ENCODE measurements at regions not wholly inside any gene's neighbourhood (a gene's known extent, or its start where the extent isn't known, plus 50 kb on each side); places are given as distances from the start of the nearest gene placed in this dataset.

GRCh38 chr13:91045351-91046034 is 302.0 kb upstream of the MIR17HG start:
- H3F3A ChIP-seq (ENCODE audit: insufficient read depth) = no peaks in the 10 kb centered on the region
- TF ChIP-seq EZH2phosphoT487 (conservative IDR thresholded peaks at IDR 0.05; ENCODE audit: low read length) = no peak
- no peak for TF ChIP-seq CTCF (IDR thresholded peaks at IDR 0.05; ENCODE audit: insufficient read depth, low read length, poor library complexity, severe bottlenecking)
- H3K27me3 ChIP-seq (ENCODE audit: low read length) = no peaks in the 10 kb centered on the region
- no peaks in the 10 kb centered on the region for H3K9me3 ChIP-seq (ENCODE audit: insufficient read depth, low read length)
- H3K9me2 ChIP-seq (replicated peaks; ENCODE audit: insufficient read depth, low read length) = no peaks in the 10 kb centered on the region
- no peaks in the 10 kb centered on the region for H3K36me3 ChIP-seq (ENCODE audit: low read length)
- H3K4me3 ChIP-seq (ENCODE audit: insufficient read depth, low read length, poor library complexity, severe bottlenecking) = no peak overlapping the region
- H2AFZ ChIP-seq (ENCODE audit: low read depth, low read length, severe bottlenecking) = no peak overlapping the region
- no peak overlapping the region for H3K27ac ChIP-seq (ENCODE audit: low read depth, low read length)
- H4K20me1 ChIP-seq (ENCODE audit: low read depth, low read length) = no peaks in the 10 kb centered on the region
- no peaks in the 10 kb centered on the region for H3K79me2 ChIP-seq (ENCODE audit: insufficient read depth, low read length)
- no peak overlapping the region for H3K4me2 ChIP-seq (ENCODE audit: low read depth, low read length, poor library complexity, severe bottlenecking)
- no peak overlapping the region for H3K9ac ChIP-seq (ENCODE audit: low read length)

DNA sequence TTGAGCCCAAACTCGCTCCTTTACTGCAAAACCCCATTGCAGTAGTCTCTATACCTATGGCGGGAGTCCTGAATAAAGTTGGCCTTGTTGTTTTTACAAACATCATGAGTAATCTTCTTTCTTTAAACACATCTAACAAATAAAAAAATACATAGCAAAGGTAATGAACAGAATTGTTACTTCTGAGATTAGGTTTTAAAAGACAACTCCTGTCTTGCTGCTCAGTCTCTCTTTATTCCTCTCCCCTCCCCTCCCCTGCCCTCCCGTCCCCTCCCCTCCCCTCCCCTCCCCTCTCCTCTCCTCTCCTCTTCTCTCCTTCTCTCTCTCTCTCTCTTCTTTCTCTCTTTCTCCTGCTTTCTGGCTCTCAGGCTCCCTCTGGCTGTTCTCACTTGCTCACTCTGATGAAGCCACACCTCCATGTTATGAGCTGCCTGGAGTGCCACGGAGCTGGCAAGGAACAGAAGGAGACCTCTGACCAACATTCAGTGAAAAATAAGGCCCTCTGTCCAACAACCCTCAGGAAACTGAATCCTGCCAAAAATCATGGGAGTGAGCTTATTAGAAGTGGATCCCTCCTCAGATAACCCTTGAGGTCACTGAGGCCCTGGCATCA is 300.7 kb upstream of the MIR17HG start:
- Histone ChIP-seq H3K9me3 (ENCODE audit: insufficient read depth, low read length) (no peaks in the 10 kb centered on the region), H3K9me2 (replicated peaks; ENCODE audit: insufficient read depth, low read length) (no peaks in the 10 kb centered on the region), H3K4me3 (ENCODE audit: insufficient read depth, low read length, poor library complexity, severe bottlenecking) (no peak overlapping the region), H3K79me2 (ENCODE audit: insufficient read depth, low read length) (no peaks in the 10 kb centered on the region), H3F3A (ENCODE audit: insufficient read depth) (no peaks in the 10 kb centered on the region), H3K27me3 (ENCODE audit: low read length) (no peaks in the 10 kb centered on the region), H4K20me1 (ENCODE audit: low read depth, low read length) (no peaks in the 10 kb centered on the region), H3K27ac (ENCODE audit: low read depth, low read length) (no peak overlapping the region), H3K4me2 (ENCODE audit: low read depth, low read length, poor library complexity, severe bottlenecking) (no peak overlapping the region), H3K36me3 (ENCODE audit: low read length) (no peaks in the 10 kb centered on the region), H2AFZ (ENCODE audit: low read depth, low read length, severe bottlenecking) (no peak overlapping the region), H3K9ac (ENCODE audit: low read length) (no peak overlapping the region)
- TF ChIP-seq CTCF (IDR thresholded peaks at IDR 0.05; ENCODE audit: insufficient read depth, low read length, poor library complexity, severe bottlenecking) (no peak), EZH2phosphoT487 (conservative IDR thresholded peaks at IDR 0.05; ENCODE audit: low read length) (no peak)

DNA sequence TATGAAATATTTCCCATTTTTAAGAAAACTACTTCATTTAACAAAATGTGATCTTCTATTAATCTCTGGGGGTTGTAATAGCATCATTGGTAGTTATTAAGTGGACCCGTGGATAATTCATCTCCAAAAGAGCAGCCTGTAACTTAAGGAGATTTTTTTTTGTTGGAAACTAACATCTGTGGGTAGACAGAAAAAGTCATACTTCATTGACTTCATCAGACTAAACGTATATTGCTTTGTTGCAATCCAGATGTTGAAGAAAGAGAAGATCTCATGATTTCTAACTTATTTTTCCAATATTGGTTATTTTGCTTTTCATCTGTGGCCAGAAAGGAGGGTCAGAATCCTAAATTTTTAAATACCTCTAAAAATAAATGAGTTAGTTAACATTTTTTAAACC is 296.5 kb upstream of the MIR17HG start:
- Histone ChIP-seq H3K4me2 (ENCODE audit: low read depth, low read length, poor library complexity, severe bottlenecking) (no peak overlapping the region), H3K9me3 (ENCODE audit: insufficient read depth, low read length) (no peaks in the 10 kb centered on the region), H3K4me3 (ENCODE audit: insufficient read depth, low read length, poor library complexity, severe bottlenecking) (no peak overlapping the region), H3K9ac (ENCODE audit: low read length) (no peak overlapping the region), H2AFZ (ENCODE audit: low read depth, low read length, severe bottlenecking) (no peak overlapping the region), H3K79me2 (ENCODE audit: insufficient read depth, low read length) (no peaks in the 10 kb centered on the region), H3K36me3 (ENCODE audit: low read length) (no peaks in the 10 kb centered on the region), H3F3A (ENCODE audit: insufficient read depth) (no peaks in the 10 kb centered on the region), H3K9me2 (replicated peaks; ENCODE audit: insufficient read depth, low read length) (no peaks in the 10 kb centered on the region), H3K27ac (ENCODE audit: low read depth, low read length) (no peak overlapping the region), H4K20me1 (ENCODE audit: low read depth, low read length) (no peaks in the 10 kb centered on the region), H3K27me3 (ENCODE audit: low read length) (no peaks in the 10 kb centered on the region)
- TF ChIP-seq CTCF (IDR thresholded peaks at IDR 0.05; ENCODE audit: insufficient read depth, low read length, poor library complexity, severe bottlenecking) (no peak), EZH2phosphoT487 (conservative IDR thresholded peaks at IDR 0.05; ENCODE audit: low read length) (no peak)
